ENCODE measurements at regions not wholly inside any gene's neighbourhood (a gene's known extent, or its start where the extent isn't known, plus 50 kb on each side); places are given as distances from the start of the nearest gene placed in this dataset.
"Not testable (repeated sequence)": the region's sequence is repeated elsewhere in the genome, so short reads cannot be mapped to it uniquely, and the experiment has no call there.

- TF ChIP-seq CTCF, POLR2A, EP300 (IDR thresholded peaks at IDR 0.05): not testable (repeated sequence)
These were observed 371.1 kb upstream of the ADAMTS5 start for GRCh38 chr21:27338007-27338406.
